GM23248 (cell line): ENCODE measurements at regions not wholly inside any gene's neighbourhood (a gene's known extent, or its start where the extent isn't known, plus 50 kb on each side); places are given as distances from the start of the nearest gene placed in this dataset.
"Not testable (repeated sequence)": the region's sequence is repeated elsewhere in the genome, so short reads cannot be mapped to it uniquely, and the experiment has no call there.

Source experiments
- EZH2 ChIP-seq: fragments of 200-600 bp; sonication (generic); IDR thresholded peaks from 2 replicates; pipeline ENCODE4 v1.6.1; 2018; ENCODE audit warnings: antibody characterized with exemption, mild to moderate bottlenecking; ENCODE audit not compliant: insufficient read depth, poor library complexity, severe bottlenecking
- EZH2phosphoT487 ChIP-seq: fragments of 200-600 bp; sonication (generic); IDR thresholded peaks from 2 replicates; pipeline ENCODE4 v1.6.1; 2018; ENCODE audit warnings: antibody characterized with exemption, moderate library complexity, mild to moderate bottlenecking, low read depth; ENCODE audit not compliant: insufficient read depth

- TF ChIP-seq EZH2phosphoT487, EZH2: not testable (repeated sequence)
Observed at GRCh38 chr2:95656553-95656952, 64.8 kb downstream of the TRIM43 start.
